Lung (tissue), 11 donors: ENCODE measurements at regions not wholly inside any gene's neighbourhood (a gene's known extent, or its start where the extent isn't known, plus 50 kb on each side); places are given as distances from the start of the nearest gene placed in this dataset.
A peak's percentile ranks its signal among the peaks of the same experiment; 100 is the strongest.

ENCODE experiments used
- ATAC-seq: fragments of 200-7000 bp; cut with Tn5 transposase; one replicate; pipeline ENCODE4 v1.9.1; 2020; ENCODE audit warnings: moderate number of reproducible peaks; ENCODE audit not compliant: insufficient read depth, low FRiP score
- DNase-seq, 3 donors: peaks; one replicate each; pipeline ENCODE4 v3.0.0-alpha.2; 2013 to 2017
- H3K27ac ChIP-seq, 2 donors: one replicate each; pipeline ENCODE4 v1.5.1; 2013; ENCODE audit warnings: mild to moderate bottlenecking in 2 of 2, moderate library complexity in 2 of 2, control low read depth in 1 of 2, inconsistent platforms in 1 of 2, low read depth in 1 of 2, low read length in 1 of 2
- H3K27me3 ChIP-seq, 3 donors: one replicate each; pipeline ENCODE4 v1.5.1; 2013; ENCODE audit warnings: low read length in 2 of 3; ENCODE audit not compliant: control insufficient read depth in 3 of 3, insufficient read depth in 3 of 3
- H3K36me3 ChIP-seq, 4 donors: one replicate each; pipeline ENCODE4 v1.5.1; 2013; ENCODE audit warnings: low read length in 4 of 4, mild to moderate bottlenecking in 1 of 4, moderate library complexity in 1 of 4; ENCODE audit not compliant: control insufficient read depth in 4 of 4, insufficient read depth in 4 of 4
- H3K4me1 ChIP-seq, 5 donors: one replicate each; pipeline ENCODE4 v1.5.1; 2013; ENCODE audit warnings: low read length in 5 of 5, mild to moderate bottlenecking in 2 of 5, moderate library complexity in 1 of 5; ENCODE audit not compliant: control insufficient read depth in 5 of 5, insufficient read depth in 5 of 5
- H3K4me3 ChIP-seq: one replicate; pipeline ENCODE4 v1.5.1; 2013; ENCODE audit warnings: mild to moderate bottlenecking, control low read depth, moderate library complexity
- H3K9ac ChIP-seq, 2 donors: one replicate each; pipeline ENCODE4 v1.5.1; 2013; ENCODE audit warnings: low read length in 2 of 2, control low read depth in 1 of 2; ENCODE audit not compliant: insufficient read depth in 1 of 2
- H3K9me3 ChIP-seq, 4 donors: one replicate each; pipeline ENCODE4 v1.5.1; 2013; ENCODE audit warnings: low read length in 3 of 4, mild to moderate bottlenecking in 1 of 4, moderate library complexity in 1 of 4; ENCODE audit not compliant: control insufficient read depth in 4 of 4, insufficient read depth in 3 of 4
- CTCF ChIP-seq: IDR thresholded peaks from 2 replicates; pipeline ENCODE4 v1.5.1; 2012; ENCODE audit warnings: mild to moderate bottlenecking; ENCODE audit errors: control extremely low read depth, extremely low read depth
- WGBS, 2 donors: extraction: QIAGEN DNeasy Blood & Tissue Kit; methylation state at CpG; one replicate each; pipeline ENCODE4 v1.1.7; 2013; 5-methylcytosine and 5-hydroxymethylcytosine counted together
- donor health status: control.
- donor health status: control.
- donor health status: Bipolar disorder and iron deficiency.
- donor health status: healthy.
- donor health status: DM: yes; HTN: yes; CAD: no.

- H3K4me1 ChIP-seq: peaks cover 0 to 4% (median 0%) of the 10 kb centered on the region in 5 donors
- no peak for TF ChIP-seq CTCF
- no peak overlapping the region for H3K4me3 ChIP-seq
- no peaks in the 10 kb centered on the region for H3K9me3 ChIP-seq
- no peak overlapping the region for H3K9ac ChIP-seq
- 82 to 91% methylated on average over 6 of the region's 6 CpGs for WGBS, 2 donors
- no peaks in the 10 kb centered on the region for H3K36me3 ChIP-seq
- ATAC-seq (no peak), DNase-seq (no peak)
- no peaks in the 10 kb centered on the region for H3K27me3 ChIP-seq
- no peak overlapping the region for H3K27ac ChIP-seq
These were observed 492.4 kb downstream of the TNS3 start for GRCh38 chr7:47089461-47089860.

- Histone ChIP-seq H3K4me1 (peaks cover 0 to 4% (median 0%) of the 10 kb centered on the region in 5 donors), H3K9ac (no peak overlapping the region), H3K9me3 (no peaks in the 10 kb centered on the region), H3K36me3 (no peaks in the 10 kb centered on the region), H3K4me3 (no peak overlapping the region), H3K27ac (no peak overlapping the region), H3K27me3 (no peaks in the 10 kb centered on the region)
- DNase-seq (no peak), ATAC-seq (no peak)
- TF ChIP-seq CTCF: no peak
- 21 to 32% methylated on average over 1 of the region's 1 CpG for WGBS, 2 donors
These were observed 492.9 kb downstream of the TNS3 start for GRCh38 chr7:47089068-47089417.

GRCh38 chr7:47088329-47089067 lies 493.4 kb downstream of the TNS3 start:
- Histone ChIP-seq H3K9me3 (no peaks in the 10 kb centered on the region), H3K36me3 (no peaks in the 10 kb centered on the region), H3K4me3 (no peak overlapping the region), H3K27me3 (no peaks in the 10 kb centered on the region), H3K9ac (no peak overlapping the region), H3K4me1 (peaks cover 0 to 4% (median 0%) of the 10 kb centered on the region in 5 donors), H3K27ac (no peak overlapping the region)
- peak; percentile 76 for ATAC-seq
- DNase-seq: peak; percentile 64 to 79 (median 75)
- TF ChIP-seq CTCF: peak; percentile 82
- 39 to 40% methylated on average over 14 of the region's 14 CpGs for WGBS, 2 donors

- no peak for DNase-seq
These were observed 494.0 kb downstream of the TNS3 start for GRCh38 chr7:47087866-47088265.

More at GRCh38 chr7:47087866-47088265, 494.0 kb downstream of the TNS3 start:
- Histone ChIP-seq H3K27me3 (no peaks in the 10 kb centered on the region), H3K9me3 (no peaks in the 10 kb centered on the region), H3K9ac (no peak overlapping the region), H3K4me3 (no peak overlapping the region), H3K27ac (no peak overlapping the region), H3K36me3 (no peaks in the 10 kb centered on the region), H3K4me1 (peaks cover 0 to 4% (median 0%) of the 10 kb centered on the region in 5 donors)
- ATAC-seq: no peak
- no peak for TF ChIP-seq CTCF
- 71 to 72% methylated on average over 2 of the region's 2 CpGs for WGBS, 2 donors
